IPS DF 19.7 (cell line): ENCODE measurements at regions not wholly inside any gene's neighbourhood (a gene's known extent, or its start where the extent isn't known, plus 50 kb on each side); places are given as distances from the start of the nearest gene placed in this dataset.

Source experiments
- DNase-seq: peaks from one replicate; pipeline ENCODE4 v3.0.0-alpha.2; 2013; ENCODE audit warnings: low read depth, low spot score

DNA sequence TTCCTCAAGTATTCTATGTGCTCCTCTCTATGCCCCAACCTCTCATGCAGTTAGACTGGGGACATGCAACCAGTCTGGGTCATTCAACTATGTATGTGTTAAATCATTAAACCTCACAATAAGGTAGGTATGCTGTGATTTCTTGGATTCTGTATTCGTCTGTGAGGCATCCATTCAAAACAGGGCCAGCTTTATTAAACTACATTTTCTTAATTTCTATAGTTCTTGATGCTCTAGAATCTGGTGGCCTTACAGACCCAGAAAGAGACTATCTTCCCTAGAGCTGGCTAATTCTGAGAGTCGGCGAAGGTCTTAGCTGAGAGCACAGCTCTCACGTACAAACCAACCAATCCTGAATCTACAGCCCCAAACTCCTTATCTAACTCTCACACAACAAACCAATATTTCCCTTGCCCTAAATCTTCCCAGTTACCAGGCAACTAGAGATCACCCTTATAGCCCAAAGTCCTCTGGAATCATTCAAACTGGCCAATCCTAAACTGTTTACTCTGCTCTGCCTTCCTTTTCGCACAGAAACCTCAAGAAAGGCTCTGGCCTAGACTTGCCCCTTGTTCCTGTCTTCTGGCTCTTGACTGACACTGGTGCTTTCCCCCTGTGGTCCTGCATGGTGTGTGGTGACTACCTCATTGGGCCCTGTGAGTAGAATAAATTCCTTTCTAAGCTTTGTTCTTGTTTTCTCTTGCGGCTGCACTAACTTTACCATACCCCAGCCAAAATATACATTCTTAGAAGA lies 203.5 kb upstream of the TET2 start:
- DNase-seq: no peak

DNA sequence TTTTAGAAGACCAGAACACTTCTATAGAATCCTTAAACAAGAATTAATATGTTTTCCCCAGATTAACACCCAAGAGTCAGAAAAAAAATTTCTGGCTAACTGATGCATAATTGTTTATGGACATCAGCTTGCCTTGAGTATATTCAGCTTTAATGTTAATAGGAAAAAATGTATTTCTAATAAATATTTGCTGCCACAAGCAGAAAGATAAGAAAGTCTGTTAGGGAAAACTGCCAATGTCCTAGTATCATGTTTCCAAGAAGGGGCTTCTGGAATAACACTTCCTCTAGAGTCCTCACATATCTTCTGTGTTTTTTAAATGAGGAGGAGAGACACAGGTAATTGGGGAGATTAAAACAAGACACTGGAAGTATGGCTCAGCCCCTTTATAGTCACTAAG lies 202.1 kb upstream of the TET2 start:
- no peak for DNase-seq

DNA sequence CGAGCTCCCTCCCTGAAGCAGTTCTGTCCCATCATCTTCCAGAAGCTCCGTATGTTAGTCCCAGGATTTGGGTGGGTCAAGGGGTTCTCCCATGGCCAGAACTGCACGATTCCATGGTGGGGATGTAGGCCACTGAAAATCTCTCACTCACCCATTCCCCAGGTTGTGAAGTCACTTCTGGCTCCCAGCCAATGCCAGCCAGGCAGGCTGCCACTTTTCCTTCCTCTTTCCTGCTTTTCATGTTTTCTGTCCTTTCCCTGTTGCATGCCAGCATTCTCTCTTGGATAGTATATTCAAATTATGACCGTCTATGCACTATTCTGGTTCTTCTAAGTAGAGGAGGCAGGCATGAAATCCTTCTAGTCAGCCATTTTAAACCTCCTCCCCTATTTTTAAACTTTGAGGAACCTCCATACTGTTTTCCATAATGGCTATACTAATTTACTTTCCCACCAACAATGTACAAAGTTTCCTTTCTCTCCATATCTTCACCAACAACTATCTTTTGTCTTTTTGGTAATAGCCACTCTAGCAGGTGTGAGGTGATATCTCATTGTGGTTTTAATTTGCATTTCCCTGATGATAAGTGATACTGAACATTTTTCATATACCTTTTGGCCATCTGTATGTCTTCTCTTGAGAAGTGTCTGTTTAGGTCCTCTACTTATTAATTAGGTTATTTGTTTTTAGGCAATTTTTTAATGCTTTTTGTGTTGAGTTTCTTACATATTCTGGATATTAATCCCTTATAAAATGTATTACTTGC lies 182.1 kb upstream of the TET2 start:
- no peak for DNase-seq

DNA sequence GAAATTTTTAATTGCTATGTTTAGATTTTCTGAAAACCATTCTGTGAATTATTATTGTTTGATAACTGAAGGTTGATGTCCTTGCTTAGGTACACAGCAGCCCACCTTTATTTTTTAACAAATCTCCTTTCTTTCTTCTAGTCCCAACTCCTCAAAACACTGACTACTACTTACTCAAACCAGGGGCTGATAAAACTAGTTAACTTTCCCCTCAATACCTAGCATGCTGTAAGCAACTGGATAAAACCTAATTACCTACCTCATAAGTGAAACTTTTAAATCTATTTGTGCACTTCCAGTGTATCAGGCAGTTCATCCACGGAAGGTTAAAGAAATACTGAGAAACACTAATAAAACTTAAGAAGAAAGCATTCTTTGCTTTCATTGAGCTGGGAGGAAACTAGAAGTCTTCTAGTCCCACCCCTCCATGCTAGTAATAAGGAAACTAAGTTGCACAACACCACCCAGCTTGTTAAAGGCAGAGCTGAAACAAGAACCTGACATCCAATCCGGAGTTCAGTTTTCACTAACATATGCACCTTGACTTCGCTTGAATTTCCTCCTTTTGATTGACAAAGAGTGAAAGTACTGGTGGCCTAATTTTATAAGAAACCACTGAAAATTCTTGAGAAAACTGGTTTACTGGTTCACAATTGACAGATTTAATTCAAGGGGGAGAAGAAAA lies 180.2 kb upstream of the TET2 start:
- no peak for DNase-seq

DNA sequence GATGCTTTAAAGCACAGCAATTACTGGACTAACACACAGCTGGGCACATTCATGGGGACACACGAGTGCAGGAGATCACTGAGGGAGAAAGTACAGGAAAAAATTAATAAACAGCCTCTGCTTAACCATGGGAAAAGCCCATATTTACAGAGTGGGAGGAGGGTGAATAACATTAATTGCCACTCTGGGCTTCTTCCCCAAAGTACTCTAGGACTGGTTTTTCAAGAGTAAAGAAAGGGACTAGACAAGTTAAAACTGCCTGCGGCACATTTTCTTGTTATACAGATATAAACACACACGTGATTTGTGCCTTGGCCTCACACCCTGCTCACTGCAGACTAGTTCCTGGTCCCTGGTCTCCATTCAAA lies 179.7 kb upstream of the TET2 start:
- DNase-seq: no peak

- DNase-seq: no peak
Measured at GRCh38 chr4:104969394-104970082, 177.1 kb upstream of the TET2 start.

GRCh38 chr4:104971462-104971861 lies 175.2 kb upstream of the TET2 start:
- no peak for DNase-seq

GRCh38 chr4:104973708-104974107 lies 173.0 kb upstream of the TET2 start:
- no peak for DNase-seq

GRCh38 chr4:104975617-104976016 lies 171.1 kb upstream of the TET2 start:
- no peak for DNase-seq

GRCh38 chr4:104976262-104976661 lies 170.4 kb upstream of the TET2 start:
- DNase-seq: no peak

- DNase-seq: no peak
Measured at GRCh38 chr4:104979083-104979760, 167.5 kb upstream of the TET2 start.

DNA sequence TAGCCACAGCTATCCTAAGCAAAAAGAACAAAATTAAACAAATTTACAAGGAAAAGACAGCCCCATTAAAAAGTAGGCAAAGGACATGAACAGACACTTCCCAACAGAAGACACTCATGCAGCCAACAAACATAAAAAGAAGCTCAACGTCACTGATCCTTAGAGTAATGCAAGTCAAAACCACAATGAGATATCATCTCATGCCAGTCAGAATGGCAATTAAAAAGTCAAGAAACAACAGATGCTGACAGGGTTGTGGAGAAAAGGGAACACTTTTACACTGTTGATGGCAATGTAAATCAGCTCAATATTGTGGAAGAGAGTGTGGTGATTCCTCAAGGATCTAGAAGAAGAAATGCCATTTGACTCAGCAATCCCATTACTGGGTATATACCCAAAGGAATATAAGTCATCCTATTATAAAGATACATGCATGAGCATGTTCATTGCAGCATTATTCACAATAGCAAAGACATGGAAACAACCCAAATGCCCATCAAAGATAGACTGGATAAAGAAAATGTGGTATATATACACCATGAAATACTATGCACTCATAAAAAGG lies 163.0 kb upstream of the TET2 start:
- DNase-seq: no peak

DNA sequence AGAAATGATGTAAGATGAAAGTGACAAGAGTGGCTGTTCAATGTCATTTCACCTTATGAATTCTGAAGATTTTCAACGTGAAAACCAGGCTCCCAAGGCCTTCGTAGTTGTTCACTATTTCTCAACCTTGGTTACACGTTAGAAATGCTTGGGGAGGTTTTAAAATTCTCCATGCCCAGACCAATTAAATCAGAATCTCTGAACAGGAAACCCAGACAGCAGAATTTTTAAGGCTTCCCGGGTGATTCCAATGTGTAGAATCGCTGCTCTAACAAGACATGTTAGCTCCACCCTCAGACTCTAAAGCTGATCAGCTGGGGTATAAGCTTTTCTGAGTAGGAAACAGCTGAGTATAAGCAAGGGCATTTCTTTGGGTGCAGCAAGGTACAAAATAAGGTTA lies 160.4 kb upstream of the TET2 start:
- DNase-seq: no peak

DNA sequence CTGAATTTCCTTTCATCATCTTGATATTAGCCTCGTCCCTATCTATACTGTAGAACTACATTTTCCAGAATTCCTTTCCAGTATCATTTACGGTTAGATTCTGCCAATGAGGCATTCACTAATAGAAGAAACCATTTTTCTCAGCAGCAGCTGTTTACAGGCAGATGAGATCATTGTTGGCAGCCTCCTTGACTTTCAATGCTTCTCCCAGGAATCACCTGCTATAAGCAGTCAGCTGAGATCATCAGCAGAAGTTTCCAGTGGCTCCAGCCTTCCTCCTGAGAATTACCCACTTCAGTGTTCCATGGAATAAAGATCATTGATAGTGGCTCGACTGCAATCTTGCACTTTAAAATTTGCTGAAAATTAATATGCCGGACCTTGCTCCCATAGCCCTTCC lies 157.3 kb upstream of the TET2 start:
- DNase-seq: no peak

GRCh38 chr4:105002278-105002677 lies 144.4 kb upstream of the TET2 start:
- DNase-seq: no peak

- no peak for DNase-seq
Measured at GRCh38 chr4:105014234-105014633, 132.4 kb upstream of the TET2 start.

- no peak for DNase-seq
Measured at GRCh38 chr4:105014635-105015034, 132.0 kb upstream of the TET2 start.

DNA sequence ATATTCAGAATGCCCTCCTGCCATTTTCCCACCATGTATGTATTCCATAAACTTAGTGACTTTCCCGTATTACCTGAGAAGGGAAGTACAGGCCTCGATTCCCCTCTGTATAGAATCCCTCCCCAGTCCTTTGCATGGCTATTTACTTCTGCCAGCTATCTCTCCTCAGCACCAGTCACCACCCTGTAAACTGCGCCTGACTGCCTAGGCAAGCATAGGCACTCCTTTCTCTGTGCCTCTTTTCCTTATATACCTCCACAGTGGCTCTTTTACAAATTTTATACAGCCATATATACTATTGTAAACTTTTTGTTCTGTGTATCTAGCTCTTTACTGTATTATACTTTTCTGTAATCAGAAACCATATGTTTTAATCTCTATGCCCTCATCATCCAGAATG lies 130.9 kb upstream of the TET2 start:
- DNase-seq: no peak

DNA sequence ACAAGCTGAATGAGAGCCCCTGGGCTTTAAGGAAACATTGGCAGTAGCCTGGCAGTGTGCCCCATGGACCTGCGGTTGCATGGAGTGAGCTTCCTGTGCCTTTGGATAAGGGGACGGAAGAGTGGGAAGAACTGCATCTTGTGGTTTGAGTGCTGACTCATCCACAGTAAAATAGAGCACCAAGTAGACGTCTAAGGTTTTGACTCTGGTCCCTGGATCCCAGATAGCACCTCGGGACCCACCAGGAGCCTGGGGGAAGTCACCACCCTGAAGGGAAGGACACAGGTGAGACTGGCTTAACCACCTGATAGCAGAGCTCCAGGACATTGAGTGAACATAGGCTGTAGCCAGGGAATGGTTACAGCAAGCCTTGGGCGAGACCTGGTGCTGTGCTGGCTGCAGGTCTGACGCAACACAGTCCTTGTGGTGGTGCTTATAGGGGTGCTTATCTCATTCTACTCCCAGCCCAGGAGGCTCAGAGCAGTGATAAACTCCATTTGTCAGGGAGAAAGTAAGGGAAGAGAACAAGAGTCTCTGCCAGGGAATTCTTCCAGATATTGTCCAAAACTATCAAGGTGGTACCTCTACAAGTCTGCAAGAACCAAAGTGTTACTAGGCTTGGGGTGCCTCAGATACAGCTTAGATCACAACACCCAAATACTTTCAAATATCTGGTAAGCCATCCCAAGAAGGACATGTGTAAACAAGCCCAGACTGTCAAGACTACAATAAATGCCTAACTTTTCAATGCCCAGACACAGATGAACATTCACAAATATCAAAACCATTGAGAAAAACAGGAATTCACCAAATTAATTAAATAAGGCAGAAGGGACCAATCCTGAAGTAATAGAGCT lies 123.6 kb upstream of the TET2 start:
- no peak for DNase-seq

DNA sequence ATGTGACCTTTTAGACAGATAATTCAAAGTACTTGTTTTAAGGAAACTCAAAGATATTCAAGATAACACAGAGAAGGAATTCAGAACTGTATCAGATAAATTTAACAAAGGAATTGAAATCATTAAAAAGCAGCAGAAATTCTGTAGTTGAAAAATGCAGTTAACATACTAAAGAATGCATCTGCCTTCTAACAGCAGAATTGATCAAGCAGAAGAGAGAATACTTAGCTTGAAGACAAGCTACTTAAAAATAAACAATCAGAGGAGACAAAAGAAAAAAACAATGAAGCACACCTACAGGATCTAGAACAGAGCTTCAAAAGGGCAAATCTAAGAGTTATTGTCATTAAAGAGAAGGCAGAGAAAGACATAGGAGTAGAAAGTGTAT lies 123.0 kb upstream of the TET2 start:
- DNase-seq: no peak
